ENCODE measurements at regions not wholly inside any gene's neighbourhood (a gene's known extent, or its start where the extent isn't known, plus 50 kb on each side); places are given as distances from the start of the nearest gene placed in this dataset.

DNA sequence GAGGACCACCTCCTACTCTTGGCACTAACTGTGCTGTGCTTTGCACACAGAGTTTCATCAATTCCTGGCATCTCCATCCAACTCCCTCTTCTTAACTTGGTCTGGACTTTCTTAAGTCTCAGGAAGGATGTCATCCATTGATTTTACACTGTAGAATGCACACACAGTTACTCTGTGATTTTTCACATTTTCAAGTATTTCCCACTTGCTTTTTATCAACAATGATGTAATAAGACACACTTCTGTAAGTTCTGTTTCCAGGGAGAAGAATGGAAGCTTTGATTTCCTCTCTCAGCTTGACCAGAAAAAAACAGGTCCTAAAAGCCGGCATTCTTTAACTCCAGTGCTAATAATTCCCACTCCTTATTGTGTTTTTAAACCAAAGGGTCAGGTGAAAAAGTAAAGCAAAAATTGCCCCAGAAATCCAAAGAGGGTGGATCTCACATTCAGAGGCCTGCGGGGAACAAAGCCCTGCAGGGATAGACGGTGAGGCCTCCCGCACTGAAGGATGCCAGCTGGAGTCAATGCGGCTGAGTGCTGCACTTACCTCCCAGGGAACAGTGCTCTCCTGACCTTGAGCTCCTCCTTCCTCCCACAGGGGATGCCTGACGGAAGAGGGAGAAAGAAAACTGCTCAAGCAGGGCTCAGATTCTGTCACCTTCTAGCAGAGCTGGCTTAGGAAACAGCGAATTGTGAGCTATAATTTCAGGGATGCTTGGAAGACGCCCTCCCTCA lies 83.1 kb downstream of the PDCL3 start:
- H3K4me3 ChIP-seq (replicated peaks in 1 of 2; ENCODE audit: low read depth in 2 of 2, low read length in 2 of 2), result no peak overlapping the region
- no peak for DNase-seq (ENCODE audit: low read depth in 2 of 2)
- TF ChIP-seq, protein P1, sequence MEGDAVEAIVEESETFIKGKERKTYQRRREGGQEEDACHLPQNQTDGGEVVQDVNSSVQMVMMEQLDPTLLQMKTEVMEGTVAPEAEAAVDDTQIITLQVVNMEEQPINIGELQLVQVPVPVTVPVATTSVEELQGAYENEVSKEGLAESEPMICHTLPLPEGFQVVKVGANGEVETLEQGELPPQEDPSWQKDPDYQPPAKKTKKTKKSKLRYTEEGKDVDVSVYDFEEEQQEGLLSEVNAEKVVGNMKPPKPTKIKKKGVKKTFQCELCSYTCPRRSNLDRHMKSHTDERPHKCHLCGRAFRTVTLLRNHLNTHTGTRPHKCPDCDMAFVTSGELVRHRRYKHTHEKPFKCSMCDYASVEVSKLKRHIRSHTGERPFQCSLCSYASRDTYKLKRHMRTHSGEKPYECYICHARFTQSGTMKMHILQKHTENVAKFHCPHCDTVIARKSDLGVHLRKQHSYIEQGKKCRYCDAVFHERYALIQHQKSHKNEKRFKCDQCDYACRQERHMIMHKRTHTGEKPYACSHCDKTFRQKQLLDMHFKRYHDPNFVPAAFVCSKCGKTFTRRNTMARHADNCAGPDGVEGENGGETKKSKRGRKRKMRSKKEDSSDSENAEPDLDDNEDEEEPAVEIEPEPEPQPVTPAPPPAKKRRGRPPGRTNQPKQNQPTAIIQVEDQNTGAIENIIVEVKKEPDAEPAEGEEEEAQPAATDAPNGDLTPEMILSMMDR (IDR thresholded peaks at IDR 0.05; ENCODE audit: low read depth, low read length), result no peak

DNA sequence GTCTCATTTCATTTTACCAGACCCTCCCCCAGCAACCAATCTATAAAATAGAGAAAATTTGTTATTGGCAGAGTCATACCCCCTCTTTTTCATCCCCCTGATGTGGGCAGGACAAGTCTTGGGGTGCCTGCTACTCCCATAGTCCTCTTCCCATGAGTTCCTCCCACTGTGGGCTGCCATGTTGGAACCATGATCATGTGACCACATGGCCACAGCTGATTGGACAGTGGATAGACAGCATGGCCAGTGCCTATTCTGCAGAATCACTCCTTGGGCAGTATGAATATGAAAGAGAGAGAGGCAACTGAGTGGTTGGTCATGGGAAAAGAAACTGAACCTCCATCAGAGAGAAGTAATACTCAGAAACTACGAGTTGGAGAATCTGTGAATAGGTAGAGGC lies 84.9 kb downstream of the PDCL3 start:
- TF ChIP-seq, protein P1 (IDR thresholded peaks at IDR 0.05; ENCODE audit: low read depth, low read length), result no peak
- no peak for DNase-seq (ENCODE audit: low read depth in 2 of 2)
- no peak overlapping the region for H3K4me3 ChIP-seq (replicated peaks in 1 of 2; ENCODE audit: low read depth in 2 of 2, low read length in 2 of 2)

DNA sequence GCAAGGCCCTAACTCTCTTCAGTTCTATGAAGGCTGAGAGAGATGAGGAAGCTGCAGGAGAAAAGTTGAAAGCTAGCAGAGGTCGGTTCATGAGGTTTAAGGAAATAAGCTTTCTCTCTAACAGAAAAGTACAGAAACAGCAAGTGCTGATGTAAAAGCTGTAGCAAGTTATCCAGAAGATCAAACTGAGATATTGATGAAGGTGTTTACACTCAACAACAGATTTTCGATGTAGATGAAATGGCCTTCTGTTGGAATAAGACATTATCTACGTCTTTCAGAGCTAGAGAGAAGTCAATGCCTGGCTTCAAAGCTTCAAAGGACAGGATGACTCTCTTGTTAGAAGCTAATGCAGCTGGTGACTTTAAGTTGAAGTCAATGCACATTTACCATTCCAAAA lies 87.4 kb downstream of the PDCL3 start:
- DNase-seq (ENCODE audit: low read depth in 2 of 2), result no peak

DNA sequence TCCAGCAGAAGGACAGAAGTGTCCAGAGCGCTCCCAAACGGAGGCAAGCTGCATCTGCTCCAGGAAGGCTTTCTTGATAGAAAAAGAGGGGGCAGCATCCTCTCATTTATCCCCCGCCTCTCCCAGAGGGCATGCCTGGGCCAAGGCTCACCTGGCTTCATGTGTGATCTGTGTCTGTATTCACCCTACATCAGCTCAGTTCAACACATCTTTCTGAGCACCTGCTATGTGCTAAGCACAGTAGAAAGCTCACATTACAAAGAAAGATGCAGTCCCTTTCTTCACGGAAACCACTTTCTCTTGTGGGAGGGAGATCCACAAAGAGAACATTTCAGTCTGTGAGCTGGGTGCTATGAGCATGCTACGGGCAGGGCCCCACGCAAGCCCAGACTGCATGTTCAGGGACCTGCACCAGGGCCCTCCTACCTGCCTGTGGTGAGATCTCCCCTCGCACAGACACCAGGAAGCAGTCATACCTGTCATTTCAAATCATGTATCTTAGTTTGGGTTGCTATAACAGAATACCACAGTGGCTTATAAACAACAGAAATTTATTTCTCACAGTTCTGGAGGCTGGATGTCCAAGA lies 90.7 kb downstream of the PDCL3 start:
- TF ChIP-seq, protein P1 (IDR thresholded peaks at IDR 0.05; ENCODE audit: low read depth, low read length), result no peak
- no peak for DNase-seq (ENCODE audit: low read depth in 2 of 2)
- no peak overlapping the region for H3K4me3 ChIP-seq (replicated peaks in 1 of 2; ENCODE audit: low read depth in 2 of 2, low read length in 2 of 2)

More for the DNA sequence above, 87.4 kb downstream of the PDCL3 start:
- H3K4me3 ChIP-seq (replicated peaks in 1 of 2; ENCODE audit: low read depth in 2 of 2, low read length in 2 of 2), result no peak overlapping the region
- TF ChIP-seq, protein P1 (IDR thresholded peaks at IDR 0.05; ENCODE audit: low read depth, low read length), result no peak

DNA sequence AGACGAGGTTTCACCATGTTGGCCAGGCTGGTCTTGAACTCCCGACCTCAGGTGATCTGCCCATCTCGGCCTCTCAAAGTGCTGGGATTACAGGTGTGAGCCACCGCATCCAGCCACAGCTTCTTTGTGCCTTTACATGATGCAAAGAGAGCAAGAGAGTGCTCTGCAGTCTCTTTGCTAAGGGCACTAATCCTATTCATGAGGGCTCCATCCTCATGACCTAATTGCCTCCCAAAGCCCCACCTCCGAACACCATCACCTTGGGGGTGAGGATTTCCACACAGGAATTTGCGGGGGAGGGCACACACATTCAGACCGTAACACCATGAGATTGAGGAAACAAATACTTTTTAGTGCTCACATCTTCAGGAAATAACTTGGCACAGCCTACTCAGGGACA lies 91.8 kb downstream of the PDCL3 start:
- TF ChIP-seq, protein P1 (IDR thresholded peaks at IDR 0.05; ENCODE audit: low read depth, low read length), result no peak
- no peak overlapping the region for H3K4me3 ChIP-seq (replicated peaks in 1 of 2; ENCODE audit: low read depth in 2 of 2, low read length in 2 of 2)
- DNase-seq (ENCODE audit: low read depth in 2 of 2), result no peak

DNA sequence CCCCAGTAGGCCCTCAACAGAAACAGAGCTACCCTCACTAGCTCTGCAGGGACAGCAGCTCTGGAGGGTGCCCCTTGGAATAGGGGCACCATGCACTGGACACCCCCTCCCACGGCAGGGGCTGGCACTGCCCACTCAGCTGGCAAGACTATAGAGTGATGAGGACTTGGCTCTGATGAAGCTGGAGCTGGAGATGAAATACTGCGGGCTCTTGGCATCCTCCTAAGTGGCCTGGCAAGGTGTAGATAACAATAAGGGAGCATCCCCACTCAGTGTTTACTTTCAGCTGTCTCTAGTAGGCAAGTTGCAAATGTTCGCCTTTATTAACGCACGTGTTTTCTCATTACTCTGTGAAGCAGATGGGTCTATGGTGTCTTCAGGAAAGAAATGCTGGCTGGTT lies 92.7 kb downstream of the PDCL3 start:
- no peak overlapping the region for H3K4me3 ChIP-seq (replicated peaks in 1 of 2; ENCODE audit: low read depth in 2 of 2, low read length in 2 of 2)
- no peak for DNase-seq (ENCODE audit: low read depth in 2 of 2)
- TF ChIP-seq, protein P1 (IDR thresholded peaks at IDR 0.05; ENCODE audit: low read depth, low read length), result no peak
